Natural killer cell treated with Interleukin-12 subunit alpha and Interleukin-12 subunit beta and Interleukin-15 and Interleukin-18, amount 100 ng/mL, for 72 hours (primary cell): ENCODE measurements at regions not wholly inside any gene's neighbourhood (a gene's known extent, or its start where the extent isn't known, plus 50 kb on each side); places are given as distances from the start of the nearest gene placed in this dataset.

Source experiments
- ATAC-seq, 2 donors: fragments of 150-1000 bp; cut with Tn5 transposase in 1 of 2; sonication (Bioruptor Pico), chemical (Tn5 transposase) in 1 of 2; 2 replicates each; pipeline ENCODE4 v1.10.0; 2021
- DNase-seq: peaks from one replicate; pipeline ENCODE4 v3.0.0; 2022; ENCODE audit warnings: low spot score
- H3K27ac Mint-ChIP-seq, 2 donors: 1 replicate in 1 of 2; 2 replicates in 1 of 2; pipeline ENCODE4 v1.8.0; 2022; ENCODE audit warnings: mixed read lengths in 2 of 2, mild to moderate bottlenecking in 1 of 2, moderate library complexity in 1 of 2
- H3K27me3 Mint-ChIP-seq, 2 donors: 1 replicate in 1 of 2; 2 replicates in 1 of 2; pipeline ENCODE4 v1.8.0; 2022; ENCODE audit warnings: mixed read lengths in 2 of 2
- H3K36me3 Mint-ChIP-seq: one replicate; pipeline ENCODE4 v1.8.0; 2022; ENCODE audit warnings: mixed read lengths
- H3K4me1 Mint-ChIP-seq, 2 donors: 1 replicate in 1 of 2; 2 replicates in 1 of 2; pipeline ENCODE4 v1.8.0; 2022; ENCODE audit warnings: low read depth in 2 of 2, mixed read lengths in 2 of 2, mild to moderate bottlenecking in 1 of 2
- H3K4me3 Mint-ChIP-seq: one replicate; pipeline ENCODE4 v1.8.0; 2022; ENCODE audit warnings: mixed read lengths
- H3K9me3 Mint-ChIP-seq: 2 replicates; pipeline ENCODE4 v1.8.0; 2022; ENCODE audit warnings: mixed read lengths

- no peak overlapping the region for H3K4me3 Mint-ChIP-seq
- H3K4me1 Mint-ChIP-seq = no peaks in the 10 kb centered on the region
- ATAC-seq (no peak), DNase-seq (no peak)
- H3K36me3 Mint-ChIP-seq = no peaks in the 10 kb centered on the region
- H3K9me3 Mint-ChIP-seq = peaks cover 4% of the 10 kb centered on the region
- H3K27ac Mint-ChIP-seq = no peak overlapping the region
- H3K27me3 Mint-ChIP-seq = no peaks in the 10 kb centered on the region
These were observed 660.8 kb upstream of the UBE2E2 start for GRCh38 chr3:22542311-22542710.

- peaks cover 5% of the 10 kb centered on the region for H3K9me3 Mint-ChIP-seq
- peaks cover 4% of the 10 kb centered on the region for H3K36me3 Mint-ChIP-seq
- ATAC-seq = peak in 1 of 2 donors; percentile 20
- H3K4me1 Mint-ChIP-seq = no peaks in the 10 kb centered on the region
- H3K27me3 Mint-ChIP-seq = no peaks in the 10 kb centered on the region
- no peak overlapping the region for H3K4me3 Mint-ChIP-seq
- no peak overlapping the region for H3K27ac Mint-ChIP-seq
- DNase-seq = no peak
These were observed 647.2 kb upstream of the UBE2E2 start for GRCh38 chr3:22555753-22556435.

GRCh38 chr3:22565393-22565792, 637.7 kb upstream of the UBE2E2 start:
- H3K9me3 Mint-ChIP-seq = no peaks in the 10 kb centered on the region

GRCh38 chr3:22568285-22568684, 634.8 kb upstream of the UBE2E2 start:
- Mint-ChIP-seq H3K36me3 (no peaks in the 10 kb centered on the region), H3K27me3 (no peaks in the 10 kb centered on the region), H3K27ac (no peak overlapping the region), H3K4me1 (peaks cover 0 to 3% of the 10 kb centered on the region in 2 donors), H3K4me3 (no peak overlapping the region), H3K9me3 (no peaks in the 10 kb centered on the region)
- ATAC-seq (no peak), DNase-seq (no peak)

More at GRCh38 chr3:22565393-22565792, 637.7 kb upstream of the UBE2E2 start:
- Mint-ChIP-seq H3K4me1 (peaks cover 0 to 3% of the 10 kb centered on the region in 2 donors), H3K27me3 (no peaks in the 10 kb centered on the region), H3K36me3 (no peaks in the 10 kb centered on the region), H3K4me3 (no peak overlapping the region), H3K27ac (no peak overlapping the region)
- no peak for DNase-seq
- ATAC-seq = no peak

GRCh38 chr3:22569570-22569969, 633.6 kb upstream of the UBE2E2 start:
- no peak overlapping the region for H3K27ac Mint-ChIP-seq
- no peak for DNase-seq

GRCh38 chr3:22581007-22581406, 622.1 kb upstream of the UBE2E2 start:
- H3K9me3 Mint-ChIP-seq = peaks cover 11% of the 10 kb centered on the region
- no peak overlapping the region for H3K27ac Mint-ChIP-seq
- no peaks in the 10 kb centered on the region for H3K4me1 Mint-ChIP-seq
- no peak for DNase-seq
- H3K36me3 Mint-ChIP-seq = peaks cover 5% of the 10 kb centered on the region
- no peak overlapping the region for H3K4me3 Mint-ChIP-seq
- no peak for ATAC-seq
- H3K27me3 Mint-ChIP-seq = no peaks in the 10 kb centered on the region

More at GRCh38 chr3:22569570-22569969, 633.6 kb upstream of the UBE2E2 start:
- H3K27me3 Mint-ChIP-seq = no peaks in the 10 kb centered on the region
- peaks cover 0 to under 1% of the 10 kb centered on the region in 2 donors for H3K4me1 Mint-ChIP-seq
- no peak for ATAC-seq
- no peaks in the 10 kb centered on the region for H3K9me3 Mint-ChIP-seq
- no peak overlapping the region for H3K4me3 Mint-ChIP-seq
- H3K36me3 Mint-ChIP-seq = no peaks in the 10 kb centered on the region

GRCh38 chr3:22582266-22582665, 620.9 kb upstream of the UBE2E2 start:
- Mint-ChIP-seq H3K4me1 (no peaks in the 10 kb centered on the region), H3K27me3 (no peaks in the 10 kb centered on the region), H3K9me3 (peaks cover 7% of the 10 kb centered on the region), H3K4me3 (no peak overlapping the region), H3K36me3 (peaks cover 5% of the 10 kb centered on the region), H3K27ac (no peak overlapping the region)
- no peak for ATAC-seq
- no peak for DNase-seq

- DNase-seq (no peak), ATAC-seq (no peak)
- H3K4me1 Mint-ChIP-seq = no peaks in the 10 kb centered on the region
- H3K9me3 Mint-ChIP-seq = peaks cover 6% of the 10 kb centered on the region
- H3K27ac Mint-ChIP-seq = no peak overlapping the region
- peaks cover 5% of the 10 kb centered on the region for H3K36me3 Mint-ChIP-seq
- no peak overlapping the region for H3K4me3 Mint-ChIP-seq
- no peaks in the 10 kb centered on the region for H3K27me3 Mint-ChIP-seq
These were observed 617.6 kb upstream of the UBE2E2 start for GRCh38 chr3:22585504-22585903.

GRCh38 chr3:22585911-22586310, 617.2 kb upstream of the UBE2E2 start:
- peaks cover 6% of the 10 kb centered on the region for H3K9me3 Mint-ChIP-seq
- DNase-seq = no peak
- no peak overlapping the region for H3K4me3 Mint-ChIP-seq
- no peak for ATAC-seq
- H3K27me3 Mint-ChIP-seq = no peaks in the 10 kb centered on the region
- no peak overlapping the region for H3K27ac Mint-ChIP-seq
- peaks cover 5% of the 10 kb centered on the region for H3K36me3 Mint-ChIP-seq
- no peaks in the 10 kb centered on the region for H3K4me1 Mint-ChIP-seq

GRCh38 chr3:22587446-22587845, 615.7 kb upstream of the UBE2E2 start:
- peaks cover 5% of the 10 kb centered on the region for H3K36me3 Mint-ChIP-seq
- H3K4me3 Mint-ChIP-seq = no peak overlapping the region
- ATAC-seq (no peak), DNase-seq (no peak)
- H3K27ac Mint-ChIP-seq = no peak overlapping the region
- H3K27me3 Mint-ChIP-seq = no peaks in the 10 kb centered on the region
- no peaks in the 10 kb centered on the region for H3K4me1 Mint-ChIP-seq
- H3K9me3 Mint-ChIP-seq = peaks cover 6% of the 10 kb centered on the region

GRCh38 chr3:22593638-22594037, 609.5 kb upstream of the UBE2E2 start:
- Mint-ChIP-seq H3K27ac (no peak overlapping the region), H3K4me3 (no peak overlapping the region)

GRCh38 chr3:22594990-22595389, 608.1 kb upstream of the UBE2E2 start:
- H3K27ac Mint-ChIP-seq = no peak overlapping the region
- no peak overlapping the region for H3K4me3 Mint-ChIP-seq
- no peaks in the 10 kb centered on the region for H3K36me3 Mint-ChIP-seq
- H3K4me1 Mint-ChIP-seq = no peaks in the 10 kb centered on the region
- no peak for DNase-seq
- ATAC-seq = no peak
- H3K9me3 Mint-ChIP-seq = peaks cover 14% of the 10 kb centered on the region
- H3K27me3 Mint-ChIP-seq = no peaks in the 10 kb centered on the region

More at GRCh38 chr3:22593638-22594037, 609.5 kb upstream of the UBE2E2 start:
- ATAC-seq = no peak
- Mint-ChIP-seq H3K36me3 (no peaks in the 10 kb centered on the region), H3K9me3 (peaks cover 17% of the 10 kb centered on the region), H3K4me1 (no peaks in the 10 kb centered on the region), H3K27me3 (no peaks in the 10 kb centered on the region)
- DNase-seq = no peak

GRCh38 chr3:22606461-22606860, 596.7 kb upstream of the UBE2E2 start:
- ATAC-seq = no peak
- Mint-ChIP-seq H3K4me1 (no peaks in the 10 kb centered on the region), H3K27me3 (no peaks in the 10 kb centered on the region), H3K27ac (no peak overlapping the region), H3K9me3 (peaks cover 3% of the 10 kb centered on the region), H3K4me3 (no peak overlapping the region), H3K36me3 (no peaks in the 10 kb centered on the region)
- no peak for DNase-seq

- no peaks in the 10 kb centered on the region for H3K36me3 Mint-ChIP-seq
- no peak for DNase-seq
- no peaks in the 10 kb centered on the region for H3K4me1 Mint-ChIP-seq
- H3K4me3 Mint-ChIP-seq = no peak overlapping the region
- H3K27me3 Mint-ChIP-seq = no peaks in the 10 kb centered on the region
- ATAC-seq = no peak
- peaks cover 3% of the 10 kb centered on the region for H3K9me3 Mint-ChIP-seq
- no peak overlapping the region for H3K27ac Mint-ChIP-seq
These were observed 596.2 kb upstream of the UBE2E2 start for GRCh38 chr3:22606938-22607337.

- Mint-ChIP-seq H3K27me3 (no peaks in the 10 kb centered on the region), H3K4me1 (no peaks in the 10 kb centered on the region), H3K9me3 (peaks cover 3% of the 10 kb centered on the region), H3K36me3 (no peaks in the 10 kb centered on the region), H3K27ac (no peak overlapping the region), H3K4me3 (no peak overlapping the region)
- ATAC-seq (no peak), DNase-seq (no peak)
These were observed 595.0 kb upstream of the UBE2E2 start for GRCh38 chr3:22608093-22608492.
